Osteoblast (primary cell): ENCODE measurements at regions not wholly inside any gene's neighbourhood (a gene's known extent, or its start where the extent isn't known, plus 50 kb on each side); places are given as distances from the start of the nearest gene placed in this dataset.

Experiments used
- DNase-seq: peaks from one replicate; pipeline ENCODE4 v3.0.0; 2011; ENCODE audit warnings: low spot score, mixed read lengths; ENCODE audit not compliant: insufficient read length; ENCODE audit errors: missing footprints
- H2AFZ ChIP-seq: 2 replicates; pipeline ENCODE4 v1.6.0; 2011; ENCODE audit warnings: mild to moderate bottlenecking, low read length
- H3K27ac ChIP-seq: 2 replicates; pipeline ENCODE4 v1.5.1; 2011; ENCODE audit warnings: mild to moderate bottlenecking, low read depth, low read length, moderate library complexity
- H3K27me3 ChIP-seq: 2 replicates; pipeline ENCODE4 v1.6.0; 2012; ENCODE audit warnings: mild to moderate bottlenecking, control low read depth, inconsistent platforms, low read length, moderate library complexity; ENCODE audit not compliant: insufficient read depth
- H3K36me3 ChIP-seq: 2 replicates; pipeline ENCODE4 v1.5.1; 2011; ENCODE audit warnings: mild to moderate bottlenecking, low read length, control low read depth, moderate library complexity; ENCODE audit not compliant: insufficient read depth
- H3K4me1 ChIP-seq: 2 replicates; pipeline ENCODE4 v1.5.1; 2011; ENCODE audit warnings: mild to moderate bottlenecking, low read length, control low read depth, moderate library complexity; ENCODE audit not compliant: insufficient read depth
- H3K4me2 ChIP-seq: 2 replicates; pipeline ENCODE4 v1.6.0; 2011; ENCODE audit warnings: mild to moderate bottlenecking, low read length; ENCODE audit not compliant: insufficient read depth
- H3K4me3 ChIP-seq: fragments of 200-600 bp; sonication (generic); 3 replicates; pipeline ENCODE4 v1.5.1; 2012; ENCODE audit warnings: mild to moderate bottlenecking, low read length, inconsistent platforms; ENCODE audit not compliant: insufficient read depth
- H3K79me2 ChIP-seq: 2 replicates; pipeline ENCODE4 v1.6.0; 2012; ENCODE audit warnings: mild to moderate bottlenecking, low read length, control low read depth, inconsistent platforms; ENCODE audit not compliant: insufficient read depth
- H3K9me3 ChIP-seq: 2 replicates; pipeline ENCODE4 v1.5.1; 2011; ENCODE audit warnings: low read depth, low read length, control low read depth
- H4K20me1 ChIP-seq: 2 replicates; pipeline ENCODE4 v1.6.0; 2012; ENCODE audit warnings: mild to moderate bottlenecking, low read length, control low read depth; ENCODE audit not compliant: insufficient read depth
- CTCF ChIP-seq: IDR thresholded peaks from 2 replicates; pipeline ENCODE4 v1.5.1; 2011; ENCODE audit warnings: mild to moderate bottlenecking, low read depth, low read length, moderate library complexity; ENCODE audit errors: extremely low read depth

DNA sequence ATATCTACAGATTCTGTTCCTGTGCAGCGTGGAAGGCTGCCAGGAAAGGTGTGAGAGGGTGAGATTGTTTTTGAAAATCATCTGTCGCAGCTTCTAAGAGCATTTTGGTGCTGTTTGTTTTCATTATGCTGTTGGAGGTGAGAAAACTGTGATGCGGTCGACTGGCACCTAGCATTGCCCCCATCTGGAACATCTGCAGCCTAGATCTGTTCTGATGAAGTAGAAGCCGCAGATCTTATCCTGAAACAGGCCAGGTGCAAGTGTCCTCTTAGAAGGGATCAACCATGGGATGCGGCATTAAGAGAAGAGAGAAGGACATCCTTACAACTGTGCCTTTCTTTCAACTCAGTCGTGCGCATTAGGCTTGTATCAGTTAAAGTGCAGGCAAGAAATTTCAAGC is 167.3 kb downstream of the CDH26 start:
- no peaks in the 10 kb centered on the region for H3K4me1 ChIP-seq
- no peaks in the 10 kb centered on the region for H3K79me2 ChIP-seq
- no peak for TF ChIP-seq CTCF
- no peak for DNase-seq
- no peaks in the 10 kb centered on the region for H3K27me3 ChIP-seq
- H3K36me3 ChIP-seq = no peaks in the 10 kb centered on the region
- no peak overlapping the region for H2AFZ ChIP-seq
- no peaks in the 10 kb centered on the region for H4K20me1 ChIP-seq
- H3K4me2 ChIP-seq = no peak overlapping the region
- H3K9me3 ChIP-seq = no peaks in the 10 kb centered on the region
- no peak overlapping the region for H3K27ac ChIP-seq
- H3K4me3 ChIP-seq = no peak overlapping the region

DNA sequence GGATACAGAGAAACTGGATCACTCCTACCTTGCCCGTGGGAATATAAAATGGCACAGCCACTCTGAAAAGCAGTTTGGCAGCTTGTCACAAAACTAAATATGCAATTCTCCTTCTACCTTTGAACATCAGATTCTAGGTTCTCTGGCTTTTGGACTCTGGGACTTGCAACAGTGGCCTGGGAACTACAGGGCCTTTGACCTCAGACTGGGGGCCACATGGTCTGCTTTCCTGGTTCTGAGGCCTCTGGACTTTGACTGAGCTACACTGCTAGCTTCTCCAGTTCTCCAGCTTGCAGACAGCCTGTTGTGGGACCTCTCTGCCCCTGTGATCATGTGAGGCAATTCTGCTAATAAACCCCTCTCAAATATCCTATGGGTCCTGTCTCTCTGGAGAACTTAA is 168.8 kb downstream of the CDH26 start:
- no peaks in the 10 kb centered on the region for H3K4me1 ChIP-seq
- DNase-seq = no peak
- H3K4me2 ChIP-seq = no peak overlapping the region
- H4K20me1 ChIP-seq = no peaks in the 10 kb centered on the region
- TF ChIP-seq CTCF = no peak
- H3K79me2 ChIP-seq = no peaks in the 10 kb centered on the region
- H3K36me3 ChIP-seq = no peaks in the 10 kb centered on the region
- no peak overlapping the region for H3K27ac ChIP-seq
- H2AFZ ChIP-seq = no peak overlapping the region
- H3K4me3 ChIP-seq = no peak overlapping the region
- no peaks in the 10 kb centered on the region for H3K9me3 ChIP-seq
- no peaks in the 10 kb centered on the region for H3K27me3 ChIP-seq

GRCh38 chr20:60131375-60131774 is 173.2 kb downstream of the CDH26 start:
- Histone ChIP-seq H2AFZ (no peak overlapping the region), H4K20me1 (no peaks in the 10 kb centered on the region), H3K9me3 (no peaks in the 10 kb centered on the region), H3K4me3 (no peak overlapping the region), H3K36me3 (no peaks in the 10 kb centered on the region), H3K4me2 (no peak overlapping the region), H3K4me1 (no peaks in the 10 kb centered on the region), H3K79me2 (no peaks in the 10 kb centered on the region), H3K27me3 (no peaks in the 10 kb centered on the region), H3K27ac (no peak overlapping the region)
- TF ChIP-seq CTCF = no peak
- DNase-seq = no peak

- H3K27me3 ChIP-seq = no peaks in the 10 kb centered on the region
- no peaks in the 10 kb centered on the region for H3K4me1 ChIP-seq
- no peaks in the 10 kb centered on the region for H3K36me3 ChIP-seq
- no peaks in the 10 kb centered on the region for H4K20me1 ChIP-seq
- H3K9me3 ChIP-seq = no peaks in the 10 kb centered on the region
- no peak for TF ChIP-seq CTCF
- no peaks in the 10 kb centered on the region for H3K79me2 ChIP-seq
- DNase-seq = no peak
- H2AFZ ChIP-seq = no peak overlapping the region
- no peak overlapping the region for H3K27ac ChIP-seq
- H3K4me3 ChIP-seq = no peak overlapping the region
- no peak overlapping the region for H3K4me2 ChIP-seq
Measured at GRCh38 chr20:60132162-60132826, 174.1 kb downstream of the CDH26 start.
